A549 (cell line): ENCODE measurements at regions not wholly inside any gene's neighbourhood (a gene's known extent, or its start where the extent isn't known, plus 50 kb on each side); places are given as distances from the start of the nearest gene placed in this dataset.

Experiments
- CTCF ChIP-seq: fragments of >200 bp; sonication (Bioruptor Twin); formaldehyde crosslinking; IDR thresholded peaks from 3 replicates; pipeline ENCODE4 v1.5.1; 2016
- HEYL ChIP-seq: fragments of 250-450 bp; sonication (Bioruptor Pico); IDR thresholded peaks from 2 replicates; pipeline ENCODE4 v1.8.0; 2021; ENCODE audit warnings: mild to moderate bottlenecking, moderate library complexity
- HMGXB4 ChIP-seq: fragments of 250-450 bp; sonication (Bioruptor Pico); IDR thresholded peaks from 2 replicates; pipeline ENCODE4 v1.5.0; 2021; ENCODE audit warnings: mild to moderate bottlenecking, moderate library complexity, borderline replicate concordance

- no peak for TF ChIP-seq CTCF
- TF ChIP-seq HMGXB4, result no peak
- TF ChIP-seq HEYL (CRISPR knock-in tag), result no peak
Observed at GRCh38 chr4:62366939-62367338, 1166.8 kb downstream of the ADGRL3 start.
